CD1c-positive myeloid dendritic cell (primary cell): ENCODE measurements at regions not wholly inside any gene's neighbourhood (a gene's known extent, or its start where the extent isn't known, plus 50 kb on each side); places are given as distances from the start of the nearest gene placed in this dataset.

Source experiments
- DNase-seq: peaks from one replicate; pipeline ENCODE4 v3.0.0-alpha.2; 2016; ENCODE audit errors: extremely low spot score

- no peak for DNase-seq
Measured at GRCh38 chr7:113825832-113826231, 93.0 kb downstream of the PPP1R3A start.

- no peak for DNase-seq
Measured at GRCh38 chr7:113824117-113824823, 94.5 kb downstream of the PPP1R3A start.

GRCh38 chr7:113819474-113819873 lies 99.3 kb downstream of the PPP1R3A start:
- no peak for DNase-seq

GRCh38 chr7:113816639-113817038 lies 102.2 kb downstream of the PPP1R3A start:
- no peak for DNase-seq

GRCh38 chr7:113813471-113813870 lies 105.3 kb downstream of the PPP1R3A start:
- DNase-seq: no peak

GRCh38 chr7:113812591-113813255 lies 106.1 kb downstream of the PPP1R3A start:
- no peak for DNase-seq

GRCh38 chr7:113810080-113810744 lies 108.6 kb downstream of the PPP1R3A start:
- no peak for DNase-seq

GRCh38 chr7:113809581-113809980 lies 109.2 kb downstream of the PPP1R3A start:
- DNase-seq: no peak

GRCh38 chr7:113806633-113807327 lies 112.0 kb downstream of the PPP1R3A start:
- DNase-seq: no peak

- no peak for DNase-seq
Measured at GRCh38 chr7:113805976-113806375, 112.8 kb downstream of the PPP1R3A start.

GRCh38 chr7:113804475-113805095 lies 114.2 kb downstream of the PPP1R3A start:
- no peak for DNase-seq

- DNase-seq: no peak
Measured at GRCh38 chr7:113801751-113802150, 117.1 kb downstream of the PPP1R3A start.

- DNase-seq: no peak
Measured at GRCh38 chr7:113800826-113801225, 118.0 kb downstream of the PPP1R3A start.

- no peak for DNase-seq
Measured at GRCh38 chr7:113799896-113800295, 118.9 kb downstream of the PPP1R3A start.

- DNase-seq: no peak
Measured at GRCh38 chr7:113797420-113798010, 121.3 kb downstream of the PPP1R3A start.

GRCh38 chr7:113796557-113796956 lies 122.3 kb downstream of the PPP1R3A start:
- DNase-seq: no peak

GRCh38 chr7:113794573-113794972 lies 124.2 kb downstream of the PPP1R3A start:
- DNase-seq: no peak

- no peak for DNase-seq
Measured at GRCh38 chr7:113793171-113793570, 125.6 kb downstream of the PPP1R3A start.

- DNase-seq: no peak
Measured at GRCh38 chr7:113790025-113790424, 128.8 kb downstream of the PPP1R3A start.

- DNase-seq: no peak
Measured at GRCh38 chr7:113787106-113787505, 131.7 kb downstream of the PPP1R3A start.

- DNase-seq: no peak
Measured at GRCh38 chr7:113784956-113785355, 133.9 kb downstream of the PPP1R3A start.
